NCI-H1930 (cell line): ENCODE measurements at regions not wholly inside any gene's neighbourhood (a gene's known extent, or its start where the extent isn't known, plus 50 kb on each side); places are given as distances from the start of the nearest gene placed in this dataset.
"Not testable (repeated sequence)": the region's sequence is repeated elsewhere in the genome, so short reads cannot be mapped to it uniquely, and the experiment has no call there.

Experiments used
- DNase-seq, 2 experiments: peaks; one replicate each; lab custom pipeline; 2025; lab: John Stamatoyannopoulos, UW

DNA sequence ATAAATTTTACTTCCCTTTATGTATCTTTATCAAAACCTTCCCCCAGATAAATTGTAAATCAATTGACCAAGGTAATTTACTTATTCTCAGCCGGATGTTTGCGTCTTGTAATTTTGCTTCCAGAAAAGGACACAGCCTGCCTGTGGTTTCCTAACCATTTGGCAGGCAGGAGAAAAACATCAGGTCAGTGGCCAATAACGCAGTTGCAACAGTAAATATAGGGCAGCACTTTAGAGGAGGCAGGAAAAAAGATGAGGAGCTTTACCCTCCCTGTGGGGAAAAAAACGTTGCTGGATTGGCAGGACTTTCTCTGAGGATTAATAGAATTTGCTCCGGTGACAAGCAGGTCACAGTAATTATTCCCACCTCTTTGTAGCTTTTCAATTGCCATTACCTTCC, 2618.1 kb downstream of the ARAP2 start:
- DNase-seq = no peak

DNA sequence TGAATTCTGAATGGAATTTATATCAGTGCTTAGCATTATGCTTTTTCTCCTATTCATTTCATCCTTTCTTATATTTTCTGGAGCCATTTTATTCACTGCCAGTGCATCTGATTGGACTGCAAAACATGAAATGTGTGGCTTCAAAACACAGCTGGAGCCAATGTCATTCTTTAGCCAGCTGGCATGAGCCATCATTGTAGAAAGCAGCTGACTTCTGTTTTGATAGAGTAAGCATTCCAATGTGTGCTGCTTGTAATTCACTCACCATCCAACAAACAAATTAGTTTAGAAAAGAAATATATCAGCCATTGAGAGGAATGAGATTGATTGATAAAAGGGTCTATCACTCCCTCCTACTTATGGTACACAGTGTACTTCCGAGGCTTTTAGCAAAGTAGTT, 2616.0 kb downstream of the ARAP2 start:
- no peak for DNase-seq

DNA sequence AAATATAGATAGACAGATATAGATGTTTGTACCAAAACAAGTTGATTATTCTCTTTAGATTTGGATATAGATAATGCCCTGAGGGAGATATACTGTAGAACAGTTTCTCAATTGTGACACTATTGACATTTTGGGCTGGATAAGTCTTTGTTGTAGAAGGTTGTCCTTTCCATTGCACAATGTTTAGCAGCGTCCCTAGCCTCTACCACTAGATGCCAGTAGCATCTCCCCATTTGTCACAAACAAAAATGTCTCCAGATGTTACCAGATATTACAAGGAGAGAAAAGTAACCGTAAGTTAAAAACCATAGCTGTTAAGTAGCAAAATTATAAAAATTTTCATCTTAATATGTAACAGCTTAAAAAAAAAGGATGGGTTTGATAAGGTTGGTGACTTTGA, 2595.3 kb downstream of the ARAP2 start:
- no peak for DNase-seq

DNA sequence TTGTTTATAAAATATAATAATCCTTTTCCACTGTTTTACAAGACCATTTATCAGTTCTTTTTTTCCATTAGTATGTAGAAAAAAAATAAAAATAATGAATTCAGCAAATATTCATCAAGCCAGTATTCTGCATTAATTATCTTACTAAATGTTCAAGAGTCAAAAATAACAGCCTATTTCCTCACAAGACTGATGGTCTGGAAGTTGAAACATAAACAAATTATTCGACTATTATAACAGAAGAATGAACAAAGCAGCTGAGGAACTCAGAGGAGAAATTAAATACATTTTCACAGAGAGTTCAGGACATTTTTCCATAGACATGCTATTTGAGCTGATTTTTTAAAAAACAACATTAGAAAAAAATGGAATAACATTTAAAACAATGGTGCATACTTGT, 2594.8 kb downstream of the ARAP2 start:
- no peak for DNase-seq

DNA sequence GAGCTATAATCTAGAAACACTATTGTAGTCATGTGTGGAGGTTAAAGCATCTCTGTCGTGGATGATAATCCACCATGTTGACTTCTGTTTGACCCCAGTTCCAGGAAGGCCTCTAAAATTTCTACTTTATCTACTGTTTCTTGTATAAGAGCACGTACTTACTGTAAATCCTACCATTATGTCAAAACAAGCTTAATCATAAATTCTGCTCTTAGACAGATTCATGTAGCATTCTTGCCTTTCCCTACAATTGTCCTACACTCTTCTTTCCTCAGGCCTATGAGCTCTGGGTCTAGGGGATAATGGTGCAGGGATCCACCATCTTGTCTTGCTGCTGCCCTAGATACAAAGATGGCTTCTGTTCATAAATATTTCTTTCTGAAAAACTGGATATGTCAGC, 2594.3 kb downstream of the ARAP2 start:
- DNase-seq = no peak

DNA sequence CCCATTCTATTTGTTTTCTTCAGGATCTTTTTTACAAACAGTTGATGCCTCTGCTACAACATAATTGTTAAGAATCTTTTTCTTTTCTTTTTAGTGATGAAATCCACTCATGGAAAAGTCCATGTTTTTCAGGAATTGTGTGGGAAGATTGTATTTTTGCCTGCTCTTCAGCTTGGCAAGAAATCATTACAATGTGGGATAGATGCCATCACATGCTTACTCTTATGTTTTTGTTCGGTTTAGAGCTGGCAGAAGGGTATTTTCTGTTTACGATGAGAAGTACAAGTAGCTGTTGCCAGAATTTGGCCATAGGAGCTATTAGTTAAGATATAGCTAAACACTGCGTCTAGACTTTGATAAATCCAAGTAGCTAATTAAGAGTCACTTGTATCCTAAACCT, 2585.3 kb downstream of the ARAP2 start:
- DNase-seq = no peak

DNA sequence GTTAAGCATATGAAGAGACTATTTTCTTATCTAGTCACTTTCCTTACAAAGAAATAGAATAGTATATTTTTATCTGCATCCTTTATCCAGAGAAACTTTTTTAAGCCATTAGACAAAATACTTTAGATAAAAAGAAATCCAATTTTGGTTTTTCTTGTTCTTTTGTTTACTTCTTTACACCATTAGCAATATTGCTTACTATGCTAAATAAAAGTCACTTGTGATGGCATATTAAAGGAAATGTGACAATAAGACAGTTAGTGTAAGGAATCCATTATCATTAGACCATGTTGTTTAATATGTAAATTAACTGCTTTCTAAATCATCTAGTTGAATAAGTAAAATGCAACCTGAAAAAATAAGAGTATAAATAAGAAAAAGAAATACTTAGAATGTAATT, 2582.7 kb downstream of the ARAP2 start:
- DNase-seq = no peak

DNA sequence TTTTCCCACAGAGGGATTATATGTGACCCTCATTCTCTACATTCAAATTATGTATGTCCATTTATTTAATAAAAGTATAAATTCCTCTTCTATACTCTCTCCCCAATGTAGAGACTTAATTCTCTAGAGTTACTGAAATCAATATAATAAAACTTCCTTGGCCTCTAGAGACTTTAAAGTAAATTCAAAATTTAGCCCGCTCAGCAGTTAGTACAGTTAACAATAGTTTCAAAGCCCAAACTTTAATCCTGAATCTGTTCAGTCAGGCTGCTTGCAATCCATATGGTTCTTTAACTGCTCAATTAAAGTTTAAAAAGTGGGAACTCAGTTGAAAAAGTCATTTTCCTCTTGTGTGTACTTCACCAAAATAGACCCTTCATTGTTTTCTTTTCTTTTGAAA, 2558.4 kb downstream of the ARAP2 start:
- no peak for DNase-seq

DNA sequence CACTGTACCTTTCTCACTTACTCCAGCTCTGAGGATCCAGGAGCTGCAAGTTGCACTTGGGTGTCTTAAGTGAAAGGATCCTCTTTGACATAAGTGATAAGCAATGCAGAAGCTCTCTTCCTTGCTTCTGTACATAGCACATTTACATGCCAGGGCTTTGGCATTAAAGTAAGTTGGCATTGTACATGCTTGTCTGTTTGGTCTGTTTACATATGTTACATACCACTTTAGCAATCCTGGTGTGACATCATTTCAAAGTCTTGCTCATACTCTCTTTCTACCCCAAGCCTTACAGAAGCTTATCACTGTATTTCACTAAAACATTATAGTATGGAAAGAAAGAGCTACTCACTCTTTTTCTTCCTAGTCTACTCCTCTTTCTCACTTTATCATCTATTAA, 2548.3 kb downstream of the ARAP2 start:
- no peak for DNase-seq

DNA sequence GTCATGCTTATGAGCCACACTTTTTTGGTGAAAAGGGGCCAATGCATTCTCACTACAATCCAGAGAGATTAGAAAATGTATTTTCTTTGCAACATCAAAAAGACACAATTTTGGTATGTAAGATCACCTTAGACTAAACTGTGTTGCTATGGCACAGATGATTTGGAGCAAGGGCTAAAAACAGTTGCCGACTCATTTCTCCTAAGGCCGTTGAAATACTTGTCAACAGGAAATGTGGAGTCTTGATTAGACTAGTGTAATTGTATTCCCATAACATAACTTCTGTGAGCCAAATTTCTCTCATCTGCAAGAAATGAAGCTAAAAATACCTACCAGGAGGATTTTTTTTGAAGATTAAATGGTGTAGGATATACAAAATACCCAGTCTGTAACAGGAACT, 2547.7 kb downstream of the ARAP2 start:
- DNase-seq = no peak

DNA sequence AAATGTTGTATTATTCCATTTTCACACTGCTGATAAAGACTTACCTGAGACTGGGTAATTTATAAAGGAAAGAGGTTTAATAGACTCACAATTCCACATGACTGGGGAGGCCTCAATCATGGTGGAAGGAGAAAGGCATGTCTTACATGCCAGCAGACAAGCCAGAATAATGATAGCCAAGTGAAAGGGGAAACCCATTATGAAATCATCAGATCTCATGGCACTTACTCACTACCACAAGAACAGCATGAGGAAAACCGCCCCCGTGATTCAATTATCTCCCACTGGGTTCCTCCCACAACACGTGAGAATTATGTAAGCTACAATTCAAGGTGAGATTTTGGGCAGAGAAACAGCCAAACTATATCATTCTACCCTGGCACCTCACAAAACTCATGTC, 2535.1 kb downstream of the ARAP2 start:
- DNase-seq = no peak

DNA sequence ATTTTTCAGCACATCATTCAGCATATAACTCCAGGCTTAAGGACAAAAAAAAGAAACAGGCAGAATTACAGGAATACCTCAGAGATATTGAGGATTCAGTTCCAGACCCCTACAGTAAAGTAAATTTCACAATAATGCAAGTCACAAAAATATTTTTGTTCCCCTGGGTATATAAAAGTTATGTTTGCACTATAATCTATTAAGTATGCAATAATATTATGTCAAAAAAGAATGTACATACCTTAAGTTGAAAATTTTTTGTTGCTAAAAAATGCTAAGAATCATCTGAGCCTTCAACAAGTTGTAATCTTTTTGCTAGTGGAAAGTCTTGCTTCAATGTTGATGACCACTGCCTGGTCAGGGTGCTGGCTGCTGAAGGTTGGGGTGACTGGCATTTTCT, 2532.5 kb downstream of the ARAP2 start:
- no peak for DNase-seq

DNA sequence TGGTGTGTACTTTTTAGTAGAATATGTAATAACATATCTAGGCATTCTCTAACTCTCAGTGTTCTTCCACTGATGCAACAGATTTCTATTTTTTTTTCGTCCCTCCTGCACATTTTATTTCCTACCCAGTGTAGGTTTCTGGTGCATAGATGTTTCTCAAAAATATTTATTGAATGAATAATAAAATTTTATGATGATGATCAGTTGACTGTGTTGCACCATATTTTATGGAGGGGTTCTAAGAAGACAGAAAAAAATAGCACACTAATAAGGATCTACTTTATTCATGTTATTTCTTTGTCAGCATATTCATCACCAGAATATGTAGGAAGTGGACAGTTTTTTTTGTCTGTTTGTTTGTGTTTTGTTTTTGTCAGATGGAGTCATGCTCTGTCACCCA, 2529.3 kb downstream of the ARAP2 start:
- DNase-seq = no peak

DNA sequence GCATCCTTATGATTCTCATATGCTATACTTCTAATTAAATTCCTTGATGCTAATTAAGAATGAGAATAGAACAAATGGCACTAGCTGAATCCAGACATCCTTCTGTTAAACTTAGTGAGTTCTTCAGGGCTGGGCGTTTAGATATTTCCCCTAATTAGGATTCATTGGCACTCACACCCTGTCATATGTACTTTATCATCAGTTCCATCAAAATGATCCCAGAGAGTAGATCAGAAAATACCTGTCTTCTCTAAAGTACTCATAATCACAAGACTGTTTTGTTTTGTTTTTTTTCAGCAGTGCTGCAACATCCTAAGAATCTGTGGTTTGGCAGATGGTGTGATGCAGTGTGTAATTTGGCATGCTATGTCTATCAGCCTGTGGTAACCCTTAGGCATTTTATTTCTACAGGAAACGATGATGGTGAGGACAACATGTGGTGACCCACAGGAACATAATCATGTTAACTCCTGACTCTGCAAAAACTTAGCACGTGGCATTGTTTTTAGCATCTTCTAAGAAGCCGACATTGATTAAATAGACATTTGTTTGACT, 2528.4 kb downstream of the ARAP2 start:
- DNase-seq = no peak

DNA sequence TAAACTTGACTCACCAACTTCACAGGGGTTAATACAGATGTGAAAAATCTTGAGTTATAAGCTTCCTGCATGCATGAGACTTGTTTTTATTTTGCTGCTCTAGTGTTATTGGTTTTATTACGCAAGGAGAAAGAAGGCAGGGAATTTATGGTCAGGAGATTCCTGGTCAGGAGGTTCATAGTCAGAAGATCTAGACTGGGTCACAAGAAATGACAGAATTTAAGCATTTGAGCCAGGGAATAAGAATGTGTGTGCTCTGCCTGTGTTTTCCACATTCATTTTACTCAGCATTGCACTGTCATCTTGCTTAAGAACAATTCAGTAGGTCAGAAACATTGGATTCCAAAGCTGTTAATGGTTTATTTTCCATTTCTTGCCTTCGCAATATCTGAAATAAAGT, 2522.1 kb downstream of the ARAP2 start:
- DNase-seq = no peak

DNA sequence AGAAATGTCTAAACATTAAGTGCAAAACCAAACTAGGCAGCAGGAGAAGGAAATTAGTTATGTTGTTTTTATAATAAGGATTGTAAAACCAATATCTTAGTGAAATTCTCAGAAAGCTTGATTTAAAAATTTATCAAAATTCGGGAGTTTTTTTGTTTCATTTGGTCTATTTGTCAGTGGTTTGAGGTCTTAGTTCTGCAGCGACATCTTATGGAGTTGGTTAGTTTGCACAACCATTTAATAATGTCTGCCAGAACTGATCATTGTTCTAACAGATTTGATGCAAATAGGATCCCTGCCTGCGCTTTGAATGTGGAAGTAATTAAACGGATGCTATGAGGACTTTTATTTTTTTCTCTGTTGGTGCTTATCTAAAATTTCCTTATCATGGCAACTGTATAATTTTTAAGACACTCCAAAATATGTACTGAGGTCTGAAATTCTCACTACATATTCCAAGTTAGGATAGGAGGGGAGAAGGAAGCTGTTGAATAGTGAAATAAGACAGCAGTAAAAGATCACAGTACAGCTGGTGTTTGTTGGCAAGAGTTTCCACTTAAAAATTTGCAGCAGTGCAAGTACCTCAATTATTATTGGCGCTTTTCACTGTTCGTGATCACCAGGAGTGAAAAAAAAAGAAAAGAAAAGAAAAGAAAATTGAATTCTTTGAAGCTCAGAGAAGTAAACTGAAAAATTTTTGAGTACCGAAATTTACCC, 2521.4 kb downstream of the ARAP2 start:
- DNase-seq = no peak

DNA sequence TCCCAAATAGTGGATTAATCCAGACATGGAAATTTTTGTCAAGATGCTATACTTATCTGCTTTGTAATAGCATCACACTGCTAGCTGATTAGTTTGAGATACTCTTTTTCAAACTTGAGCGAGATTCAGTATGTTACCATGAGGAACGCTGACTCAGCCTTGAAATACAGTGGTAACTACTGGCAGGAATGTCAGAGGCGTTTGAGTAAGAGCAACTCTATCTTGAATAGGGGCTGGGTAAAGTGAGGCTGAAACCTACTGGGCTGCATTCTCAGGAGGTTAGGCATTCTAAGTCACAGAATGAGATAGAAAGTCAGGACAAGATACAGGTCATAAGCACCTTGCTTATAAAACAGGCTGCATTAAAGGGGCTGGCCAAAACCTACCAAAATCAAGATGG, 2519.6 kb downstream of the ARAP2 start:
- no peak for DNase-seq

DNA sequence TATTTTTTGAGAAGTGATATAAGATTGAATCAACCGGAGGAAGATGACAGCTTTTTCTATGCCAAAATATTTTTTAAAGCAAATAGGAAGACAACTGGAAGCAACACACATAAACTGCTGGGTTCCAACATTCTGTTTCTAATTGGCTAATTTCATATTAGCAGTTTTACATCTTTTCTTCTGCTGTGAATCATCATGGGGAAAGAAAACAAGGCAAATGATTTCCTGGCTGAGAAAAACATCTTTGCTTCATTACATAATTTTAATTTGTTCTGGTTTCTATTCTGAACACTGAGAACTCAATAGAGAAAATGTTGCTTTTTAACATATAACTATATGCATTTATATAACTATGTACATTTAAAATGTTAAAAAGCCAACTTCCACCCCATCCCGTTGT, 2518.5 kb downstream of the ARAP2 start:
- DNase-seq = no peak

DNA sequence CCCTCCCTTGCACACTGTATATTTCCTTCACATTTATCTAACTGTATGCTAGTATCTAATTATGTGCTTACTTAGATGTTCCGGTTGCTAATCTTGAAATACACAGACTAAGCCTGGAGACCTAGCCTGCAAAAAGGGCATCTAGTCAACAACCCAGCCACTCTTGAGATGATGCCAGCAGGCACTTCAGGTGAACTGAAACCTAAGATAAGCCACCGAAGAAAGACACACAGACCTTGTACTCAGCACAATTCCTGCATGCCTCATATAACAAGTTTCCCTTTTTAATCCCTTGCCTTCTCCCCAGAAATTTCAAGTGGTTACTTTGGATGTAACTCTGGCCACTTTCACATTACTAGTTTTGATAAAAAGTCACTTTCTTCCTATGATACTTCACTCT, 2506.6 kb downstream of the ARAP2 start:
- DNase-seq = no peak

DNA sequence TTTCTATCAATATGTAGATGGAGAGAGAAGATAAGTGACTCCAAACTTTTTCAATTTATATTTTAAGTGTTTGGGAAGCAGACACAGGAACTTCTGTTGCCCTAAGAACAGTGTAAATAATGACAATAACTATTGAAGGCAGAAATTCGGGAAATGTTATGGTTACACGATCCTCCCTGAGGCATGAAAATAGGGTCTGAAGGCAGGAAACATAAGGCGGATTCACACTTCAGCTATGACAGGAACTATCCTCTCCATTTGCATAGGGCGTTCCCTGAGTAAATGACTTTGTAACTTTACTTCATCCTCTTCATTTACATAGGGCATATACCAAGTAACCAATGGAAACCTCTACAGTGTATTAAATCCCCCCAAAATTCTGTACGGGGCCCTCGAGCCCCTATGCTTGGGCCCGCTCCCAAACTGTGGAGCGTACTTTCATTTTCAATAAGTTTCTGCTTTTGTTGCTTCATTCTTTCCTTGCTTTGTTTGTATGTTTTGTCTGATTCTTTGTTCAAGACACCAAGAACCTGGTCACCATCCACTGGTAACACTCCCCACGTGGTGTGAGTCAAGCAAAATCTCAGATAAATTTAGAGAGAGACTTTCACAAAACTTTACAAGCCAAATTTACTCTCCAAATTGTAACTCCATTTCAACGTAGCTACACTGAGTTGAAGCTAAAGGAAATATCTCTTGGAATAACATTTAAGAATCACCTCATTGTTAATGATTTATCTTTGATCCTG, 2504.3 kb downstream of the ARAP2 start:
- no peak for DNase-seq

DNA sequence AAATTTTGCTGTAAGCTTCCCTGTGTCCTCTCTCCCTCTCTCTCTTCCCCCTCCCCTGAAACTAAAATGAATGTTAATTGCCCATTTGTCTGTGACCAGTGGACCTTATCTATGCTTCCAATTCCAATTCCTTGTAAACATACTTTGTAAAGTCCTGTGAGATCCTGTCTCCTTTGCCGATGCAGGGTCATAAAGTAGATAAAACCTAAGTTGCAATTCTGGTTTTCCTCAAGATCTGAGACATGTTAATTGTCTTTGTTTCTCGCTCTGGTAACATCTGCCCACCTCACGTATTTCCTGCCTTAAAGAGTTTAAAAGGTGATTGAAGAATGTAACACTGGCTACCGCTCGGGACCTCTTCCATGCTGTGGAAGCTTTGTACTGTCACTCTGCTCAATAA, 2503.4 kb downstream of the ARAP2 start:
- not testable (repeated sequence) for DNase-seq

DNA sequence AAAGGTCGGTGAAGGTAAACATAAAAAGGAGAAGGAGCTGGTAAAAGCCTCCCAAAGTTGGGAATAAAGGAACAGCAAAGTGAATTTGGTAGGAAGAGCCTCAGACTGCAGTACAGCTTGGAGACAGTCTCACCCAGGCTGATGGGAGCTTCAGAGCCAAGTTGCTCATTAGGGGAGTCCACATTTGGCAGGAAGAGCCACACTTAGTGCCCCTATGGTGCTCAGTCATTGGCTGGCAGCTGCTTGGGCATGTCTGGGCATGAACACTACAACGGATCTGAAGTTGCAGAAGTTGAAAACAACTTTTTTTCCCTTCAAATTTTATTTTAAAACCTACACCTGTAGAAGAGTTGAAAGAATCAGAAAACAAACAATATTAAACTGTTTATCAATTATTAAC, 2497.3 kb downstream of the ARAP2 start:
- no peak for DNase-seq

DNA sequence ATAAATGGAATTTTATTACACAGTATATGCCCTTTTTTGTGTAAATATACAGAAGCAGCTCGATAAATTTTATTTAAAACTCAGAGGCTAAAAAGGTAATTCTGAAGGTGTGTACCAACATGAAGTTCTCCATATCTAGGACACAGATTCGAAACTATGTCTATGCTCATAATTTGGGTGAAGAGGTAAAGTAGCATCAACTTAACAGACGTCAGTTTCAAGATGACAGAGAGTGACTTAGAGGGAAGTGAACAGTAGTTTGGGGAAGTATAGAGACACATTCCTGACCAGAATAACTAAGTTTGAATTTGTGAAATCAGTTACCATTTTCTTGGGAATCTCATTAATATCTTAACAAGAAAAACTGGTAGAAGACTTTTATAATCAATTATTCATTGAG, 2493.3 kb downstream of the ARAP2 start:
- no peak for DNase-seq

DNA sequence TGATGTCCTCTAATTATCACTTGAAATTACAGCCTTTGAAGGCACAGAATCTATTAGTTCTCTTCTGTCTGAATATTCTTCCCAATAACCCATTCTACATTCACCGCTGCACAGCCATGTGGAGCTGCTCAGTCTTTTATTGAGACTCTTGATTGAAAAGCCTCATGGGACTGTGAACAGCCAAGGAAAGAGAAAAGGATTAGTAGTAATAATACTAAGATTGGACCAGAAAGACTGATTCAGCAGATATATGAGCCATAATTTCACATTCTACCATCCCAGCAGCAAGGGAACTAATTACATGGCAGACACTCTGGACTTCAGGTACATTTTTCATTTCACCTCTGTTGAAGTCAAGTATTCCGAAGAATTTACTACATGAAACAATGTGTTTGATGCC, 2471.7 kb downstream of the ARAP2 start:
- DNase-seq = no peak
